Neural cell (in vitro differentiated cells): ENCODE measurements at regions not wholly inside any gene's neighbourhood (a gene's known extent, or its start where the extent isn't known, plus 50 kb on each side); places are given as distances from the start of the nearest gene placed in this dataset.

Experiments used
- EP300 ChIP-seq: fragments of 450-650 bp; conservative IDR thresholded peaks from 2 replicates; pipeline ENCODE4 v1.6.1; 2014; ENCODE audit warnings: antibody characterized with exemption, mild to moderate bottlenecking, moderate library complexity; ENCODE audit not compliant: poor library complexity, severe bottlenecking
- EZH2 ChIP-seq: fragments of 200-600, 300-800 bp; shearing (Covaris generic), sonication (generic); IDR thresholded peaks from 2 replicates; pipeline ENCODE4 v1.6.1; 2014; ENCODE audit warnings: antibody characterized with exemption, low read length, borderline replicate concordance, mild to moderate bottlenecking; ENCODE audit not compliant: insufficient read depth, poor library complexity, severe bottlenecking
- POLR2AphosphoS5 ChIP-seq: IDR thresholded peaks from 2 replicates; pipeline ENCODE4 v1.6.1; 2012
- TF ChIP-seq, protein P1 (sequence below): fragments of 450-650 bp; IDR thresholded peaks from 2 replicates; pipeline ENCODE4 v1.5.1; 2014; ENCODE audit warnings: antibody characterized with exemption, mild to moderate bottlenecking, moderate library complexity; ENCODE audit not compliant: poor library complexity, severe bottlenecking
- TF ChIP-seq, protein P2 (sequence below): IDR thresholded peaks from 2 replicates; pipeline ENCODE4 v1.6.1; 2012; ENCODE audit warnings: borderline replicate concordance

DNA sequence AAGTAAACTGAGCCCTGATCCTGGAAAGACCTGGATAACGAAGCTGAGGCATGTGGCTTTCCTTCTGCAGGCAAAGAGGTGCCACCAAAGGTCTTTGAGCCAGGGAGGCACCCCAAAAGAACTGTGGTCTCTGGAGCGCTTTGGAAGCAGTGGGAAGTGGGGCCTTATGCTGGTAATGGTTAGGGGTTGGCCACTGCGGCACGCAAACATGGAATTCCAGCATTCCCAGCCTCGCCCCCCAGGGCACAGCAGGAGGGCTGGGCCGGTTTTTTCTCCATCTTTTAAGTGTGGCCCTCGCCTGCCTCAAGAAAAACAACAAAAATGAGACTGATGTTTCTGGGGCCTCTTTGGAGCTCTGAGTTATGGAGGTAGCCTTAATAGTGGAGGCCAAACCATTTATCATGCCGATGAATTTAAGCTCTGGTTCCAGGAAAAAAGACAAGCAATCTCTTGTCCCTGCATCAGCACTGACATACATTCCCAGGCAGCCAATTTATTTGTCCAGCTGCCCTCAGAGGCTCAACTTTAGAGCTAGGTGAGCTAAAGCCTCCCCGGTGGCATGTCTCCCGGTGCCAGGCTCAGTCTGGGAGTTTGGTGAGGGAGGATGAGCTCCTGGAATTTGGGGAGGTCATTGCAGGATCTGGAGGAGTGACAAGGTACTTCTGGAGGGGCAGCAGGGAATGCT lies 109.0 kb downstream of the TLE3 start:
- TF ChIP-seq, protein P1, sequence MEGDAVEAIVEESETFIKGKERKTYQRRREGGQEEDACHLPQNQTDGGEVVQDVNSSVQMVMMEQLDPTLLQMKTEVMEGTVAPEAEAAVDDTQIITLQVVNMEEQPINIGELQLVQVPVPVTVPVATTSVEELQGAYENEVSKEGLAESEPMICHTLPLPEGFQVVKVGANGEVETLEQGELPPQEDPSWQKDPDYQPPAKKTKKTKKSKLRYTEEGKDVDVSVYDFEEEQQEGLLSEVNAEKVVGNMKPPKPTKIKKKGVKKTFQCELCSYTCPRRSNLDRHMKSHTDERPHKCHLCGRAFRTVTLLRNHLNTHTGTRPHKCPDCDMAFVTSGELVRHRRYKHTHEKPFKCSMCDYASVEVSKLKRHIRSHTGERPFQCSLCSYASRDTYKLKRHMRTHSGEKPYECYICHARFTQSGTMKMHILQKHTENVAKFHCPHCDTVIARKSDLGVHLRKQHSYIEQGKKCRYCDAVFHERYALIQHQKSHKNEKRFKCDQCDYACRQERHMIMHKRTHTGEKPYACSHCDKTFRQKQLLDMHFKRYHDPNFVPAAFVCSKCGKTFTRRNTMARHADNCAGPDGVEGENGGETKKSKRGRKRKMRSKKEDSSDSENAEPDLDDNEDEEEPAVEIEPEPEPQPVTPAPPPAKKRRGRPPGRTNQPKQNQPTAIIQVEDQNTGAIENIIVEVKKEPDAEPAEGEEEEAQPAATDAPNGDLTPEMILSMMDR = no peak
- TF ChIP-seq EZH2 = no peak
- TF ChIP-seq, protein P2, sequence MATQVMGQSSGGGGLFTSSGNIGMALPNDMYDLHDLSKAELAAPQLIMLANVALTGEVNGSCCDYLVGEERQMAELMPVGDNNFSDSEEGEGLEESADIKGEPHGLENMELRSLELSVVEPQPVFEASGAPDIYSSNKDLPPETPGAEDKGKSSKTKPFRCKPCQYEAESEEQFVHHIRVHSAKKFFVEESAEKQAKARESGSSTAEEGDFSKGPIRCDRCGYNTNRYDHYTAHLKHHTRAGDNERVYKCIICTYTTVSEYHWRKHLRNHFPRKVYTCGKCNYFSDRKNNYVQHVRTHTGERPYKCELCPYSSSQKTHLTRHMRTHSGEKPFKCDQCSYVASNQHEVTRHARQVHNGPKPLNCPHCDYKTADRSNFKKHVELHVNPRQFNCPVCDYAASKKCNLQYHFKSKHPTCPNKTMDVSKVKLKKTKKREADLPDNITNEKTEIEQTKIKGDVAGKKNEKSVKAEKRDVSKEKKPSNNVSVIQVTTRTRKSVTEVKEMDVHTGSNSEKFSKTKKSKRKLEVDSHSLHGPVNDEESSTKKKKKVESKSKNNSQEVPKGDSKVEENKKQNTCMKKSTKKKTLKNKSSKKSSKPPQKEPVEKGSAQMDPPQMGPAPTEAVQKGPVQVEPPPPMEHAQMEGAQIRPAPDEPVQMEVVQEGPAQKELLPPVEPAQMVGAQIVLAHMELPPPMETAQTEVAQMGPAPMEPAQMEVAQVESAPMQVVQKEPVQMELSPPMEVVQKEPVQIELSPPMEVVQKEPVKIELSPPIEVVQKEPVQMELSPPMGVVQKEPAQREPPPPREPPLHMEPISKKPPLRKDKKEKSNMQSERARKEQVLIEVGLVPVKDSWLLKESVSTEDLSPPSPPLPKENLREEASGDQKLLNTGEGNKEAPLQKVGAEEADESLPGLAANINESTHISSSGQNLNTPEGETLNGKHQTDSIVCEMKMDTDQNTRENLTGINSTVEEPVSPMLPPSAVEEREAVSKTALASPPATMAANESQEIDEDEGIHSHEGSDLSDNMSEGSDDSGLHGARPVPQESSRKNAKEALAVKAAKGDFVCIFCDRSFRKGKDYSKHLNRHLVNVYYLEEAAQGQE = no peak
- TF ChIP-seq EP300 = no peak
- TF ChIP-seq POLR2AphosphoS5 = no peak
